ENCODE measurements at regions not wholly inside any gene's neighbourhood (a gene's known extent, or its start where the extent isn't known, plus 50 kb on each side); places are given as distances from the start of the nearest gene placed in this dataset.

DNA sequence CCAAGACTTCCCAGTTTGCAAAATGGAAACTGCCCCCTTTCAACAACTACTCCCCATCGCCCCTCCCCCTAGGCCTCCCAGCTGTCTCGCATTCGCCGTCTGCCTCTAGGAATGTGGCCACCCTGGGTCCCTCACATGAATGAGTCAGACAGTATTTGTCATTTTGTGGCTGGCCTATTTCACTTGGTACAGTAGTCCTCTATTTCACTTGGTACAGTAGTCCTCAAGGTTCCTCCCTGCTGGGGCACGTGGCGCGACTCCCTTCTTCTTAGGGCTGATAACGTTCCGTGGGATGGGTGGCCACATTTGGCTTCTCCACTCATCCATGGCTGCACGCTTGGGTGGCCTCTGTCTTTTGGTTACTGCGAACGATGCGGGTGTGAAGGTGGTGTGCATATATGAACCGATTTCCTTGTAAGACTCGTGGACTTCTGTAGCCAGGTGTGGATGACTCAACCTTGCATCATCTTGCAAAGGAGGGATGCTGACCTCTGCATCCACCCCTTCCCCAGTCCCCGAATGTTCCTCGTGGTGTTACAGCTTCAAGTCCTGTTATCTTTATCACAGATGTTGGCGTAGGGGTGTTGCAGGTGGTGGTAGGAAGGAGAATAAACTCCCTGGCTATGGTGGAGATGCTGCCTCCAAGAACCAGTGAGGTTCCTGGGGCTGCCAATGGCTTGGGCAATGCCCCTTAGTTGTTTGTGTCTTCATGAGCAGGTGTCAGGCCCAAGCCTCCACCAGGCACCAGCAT, 112.1 kb upstream of the SOX1 start:
- DNase-seq, result no peak

DNA sequence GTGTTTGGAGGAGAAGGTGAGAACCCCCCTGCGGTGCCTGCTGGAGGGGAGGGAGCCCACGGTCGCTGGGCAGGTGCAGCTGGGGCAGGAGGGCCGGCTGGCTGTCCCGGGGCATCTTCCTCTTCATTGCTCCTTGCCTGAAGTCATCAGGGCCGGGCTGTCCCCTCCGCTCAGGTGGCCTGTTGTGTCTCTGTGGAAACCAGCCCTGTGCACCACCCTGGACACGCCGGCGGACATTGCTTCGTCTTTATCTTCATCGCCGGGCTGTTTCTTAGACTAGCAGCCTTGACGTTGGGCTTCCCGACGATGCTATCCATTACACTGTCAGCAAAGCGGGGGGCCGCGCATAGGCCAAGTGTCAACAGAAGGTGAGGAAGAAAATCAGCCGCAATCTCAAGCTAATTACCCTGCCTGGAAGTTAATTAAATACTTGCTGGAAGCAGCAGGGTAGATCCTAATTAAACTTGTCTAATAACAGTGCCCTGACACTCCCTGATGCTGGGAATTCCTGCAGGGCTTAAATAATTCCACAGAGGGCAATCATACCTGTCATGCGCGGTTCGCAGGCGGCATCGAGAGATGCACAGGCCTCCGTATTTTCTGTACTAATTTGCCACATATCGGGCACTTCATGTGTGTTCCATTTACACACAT, 111.4 kb upstream of the SOX1 start:
- no peak for DNase-seq

DNA sequence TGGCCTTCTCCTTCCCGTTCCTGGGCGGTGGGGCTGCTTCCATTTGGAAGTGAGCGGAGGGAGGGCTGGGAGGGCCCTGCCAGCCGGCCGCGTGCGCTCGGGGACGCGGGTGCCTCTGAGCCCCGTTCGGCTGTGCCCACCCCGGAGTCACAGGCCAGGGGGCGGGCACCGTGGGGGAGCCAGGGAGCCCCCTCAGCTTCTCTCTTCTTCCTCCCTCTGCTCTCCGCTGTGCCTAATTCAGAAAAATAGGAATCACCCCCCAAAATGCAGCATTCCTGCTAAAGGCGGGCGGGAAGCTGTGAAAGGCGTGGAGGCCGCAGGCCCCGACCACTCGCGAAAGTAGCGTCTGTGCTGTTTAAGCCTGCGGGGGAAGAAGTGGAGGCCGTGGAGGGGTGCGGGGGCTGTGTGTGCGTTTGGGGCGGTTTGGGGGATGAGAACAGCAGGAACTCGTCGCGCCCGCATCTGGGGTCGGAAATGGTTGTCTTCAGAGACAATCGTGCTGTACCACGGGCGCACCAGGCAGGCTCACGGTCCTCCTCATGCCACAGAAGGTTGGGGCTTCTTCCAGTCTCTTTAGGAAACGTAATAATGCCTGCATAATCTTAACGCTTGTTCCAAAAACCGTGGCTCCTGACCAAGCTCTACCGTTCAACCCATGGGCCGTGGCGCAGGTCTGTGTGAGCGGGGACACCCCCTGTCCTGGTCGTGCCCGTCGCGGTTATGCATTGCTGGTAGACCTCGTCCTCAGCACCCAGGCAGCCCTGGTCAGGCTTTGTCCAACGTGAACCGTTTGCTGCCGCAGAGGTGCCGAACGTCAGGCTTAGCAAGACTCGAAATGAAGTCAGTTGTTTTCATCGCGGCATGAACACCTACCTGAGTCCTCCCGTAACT, 110.4 kb upstream of the SOX1 start:
- DNase-seq, result no peak

GRCh38 chr13:111957913-111958450, 109.0 kb upstream of the SOX1 start:
- DNase-seq, result no peak

DNA sequence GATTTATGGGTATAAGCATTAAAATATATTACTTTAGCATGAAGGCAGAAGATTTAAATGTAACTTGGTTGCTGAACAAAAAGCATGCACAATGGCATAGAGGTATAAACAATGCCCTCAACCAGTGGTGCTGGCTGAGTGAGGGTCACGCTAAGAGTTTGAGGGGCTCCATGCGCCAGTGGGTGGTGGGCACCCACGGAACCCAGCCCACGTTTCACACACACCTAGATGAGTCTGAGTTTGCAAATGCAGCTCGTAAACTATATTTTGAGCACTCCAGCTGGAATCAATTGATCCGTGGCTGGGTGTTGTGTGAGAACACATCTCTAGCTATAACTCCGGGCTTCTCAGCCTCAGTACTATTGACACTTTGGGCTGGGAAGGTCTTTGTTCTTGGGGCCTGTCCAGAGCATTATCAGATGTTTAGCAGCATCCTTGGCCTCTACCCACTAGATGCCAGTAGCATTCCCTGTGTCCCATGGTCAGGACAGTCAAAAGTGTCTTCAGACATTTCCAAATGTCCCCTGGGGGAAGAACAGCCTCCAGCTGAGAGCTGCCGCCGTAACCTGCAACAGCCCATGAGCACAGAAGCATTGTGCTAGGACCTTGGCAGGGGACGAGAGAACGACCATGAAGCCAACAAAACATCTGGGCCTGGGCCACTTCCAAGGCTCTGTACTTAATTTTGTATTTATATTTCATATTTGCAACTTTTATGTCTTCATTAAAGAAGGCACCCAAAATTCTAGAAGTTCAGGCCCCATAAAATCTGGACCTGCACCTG, 108.1 kb upstream of the SOX1 start:
- DNase-seq, result no peak

DNA sequence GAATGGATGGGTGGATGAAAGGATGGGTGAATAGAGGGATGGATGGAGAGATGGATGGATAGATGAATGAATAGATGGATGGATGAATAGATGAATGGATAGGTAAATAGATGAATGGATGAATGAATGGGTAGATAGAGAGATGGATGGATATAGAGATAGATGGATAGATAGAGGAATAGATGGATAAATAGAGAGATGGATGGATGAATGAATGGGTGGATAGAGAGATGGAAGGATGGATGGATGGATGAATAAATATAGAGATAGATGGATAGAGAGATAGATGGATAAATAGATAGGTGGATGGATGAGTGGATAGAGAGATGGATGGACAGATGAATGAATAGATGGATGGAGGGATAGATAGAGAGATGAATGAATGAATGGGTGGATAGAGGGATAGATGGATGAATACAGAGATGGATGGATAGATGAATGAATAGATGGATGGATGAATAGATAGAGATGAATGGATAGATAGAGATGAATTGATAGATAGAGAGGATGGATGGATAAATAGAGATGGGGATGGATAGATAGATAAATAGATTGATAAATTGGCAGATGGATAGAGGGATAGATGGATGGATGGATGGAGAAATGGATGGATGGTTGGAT, 106.7 kb upstream of the SOX1 start:
- DNase-seq, result no peak

GRCh38 chr13:111961236-111961635, 105.7 kb upstream of the SOX1 start:
- no peak for DNase-seq

DNA sequence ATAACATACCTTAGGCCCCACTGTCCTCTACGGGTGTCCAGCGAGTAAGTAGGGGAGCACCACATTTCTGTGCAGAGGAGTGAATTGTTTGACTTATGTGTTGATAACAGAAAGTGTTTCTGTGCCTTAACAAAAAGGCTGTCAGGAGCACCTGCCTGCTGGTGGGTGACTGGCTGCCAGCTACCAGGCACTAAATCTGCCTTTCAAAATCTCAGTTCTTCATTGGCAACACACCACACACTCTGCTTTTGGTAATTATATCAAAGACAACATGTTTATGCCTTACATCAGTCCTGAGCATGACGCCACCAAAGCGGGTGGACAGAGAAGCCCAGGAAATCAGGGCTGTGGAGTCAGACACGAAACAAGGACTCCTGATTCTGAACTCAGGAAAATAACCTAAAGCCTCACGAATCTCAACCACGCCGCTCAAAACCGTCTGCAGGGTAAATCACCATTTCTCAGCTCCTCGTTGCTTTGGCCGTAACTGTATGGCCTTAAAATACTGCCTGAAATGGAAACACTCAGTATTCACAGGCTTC, 105.2 kb upstream of the SOX1 start:
- DNase-seq, result no peak

GRCh38 chr13:111962431-111962891, 104.5 kb upstream of the SOX1 start:
- DNase-seq, result no peak

DNA sequence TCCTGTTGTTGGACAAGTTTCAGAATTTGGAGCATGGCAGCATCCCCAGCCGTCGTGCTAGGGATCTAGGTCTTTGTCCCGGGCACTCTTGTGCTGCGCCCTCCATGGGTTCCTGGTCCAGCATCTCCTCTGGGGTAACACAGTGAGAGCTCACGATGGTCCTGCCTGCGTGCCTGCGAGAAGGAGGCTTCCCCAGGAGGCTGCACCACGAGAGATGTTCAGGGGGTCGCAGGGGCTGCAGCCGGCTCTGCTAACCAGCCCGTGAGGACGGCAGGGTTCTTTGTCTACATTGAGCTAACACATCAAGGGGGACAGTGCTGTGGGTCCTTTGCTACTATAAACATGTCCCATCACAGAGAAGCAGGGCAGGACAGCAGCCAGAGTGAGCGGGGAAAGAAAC, 103.9 kb upstream of the SOX1 start:
- no peak for DNase-seq

GRCh38 chr13:111964411-111965035, 102.4 kb upstream of the SOX1 start:
- DNase-seq, result no peak

- DNase-seq, result no peak
Measured at GRCh38 chr13:111965466-111966214, 101.3 kb upstream of the SOX1 start.

DNA sequence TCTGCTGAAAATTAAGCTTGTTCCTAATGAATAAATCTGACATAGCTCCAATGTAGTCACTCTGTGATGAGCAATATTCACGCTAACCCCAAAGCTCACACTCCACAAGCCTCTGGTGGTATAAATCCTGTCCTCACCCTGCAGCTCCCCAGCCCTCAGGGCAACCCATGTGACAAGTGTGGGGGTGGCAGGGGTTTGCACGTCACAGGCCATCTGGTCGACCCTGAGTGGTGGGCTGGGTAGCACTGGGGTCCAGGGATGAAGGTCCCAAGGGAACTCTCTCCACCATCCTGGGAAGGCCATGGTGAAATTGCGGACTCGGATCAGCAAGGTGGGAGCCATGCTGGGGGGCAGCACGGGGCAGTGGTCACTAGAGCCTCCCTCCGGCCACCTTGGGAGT, 100.0 kb upstream of the SOX1 start:
- no peak for DNase-seq

DNA sequence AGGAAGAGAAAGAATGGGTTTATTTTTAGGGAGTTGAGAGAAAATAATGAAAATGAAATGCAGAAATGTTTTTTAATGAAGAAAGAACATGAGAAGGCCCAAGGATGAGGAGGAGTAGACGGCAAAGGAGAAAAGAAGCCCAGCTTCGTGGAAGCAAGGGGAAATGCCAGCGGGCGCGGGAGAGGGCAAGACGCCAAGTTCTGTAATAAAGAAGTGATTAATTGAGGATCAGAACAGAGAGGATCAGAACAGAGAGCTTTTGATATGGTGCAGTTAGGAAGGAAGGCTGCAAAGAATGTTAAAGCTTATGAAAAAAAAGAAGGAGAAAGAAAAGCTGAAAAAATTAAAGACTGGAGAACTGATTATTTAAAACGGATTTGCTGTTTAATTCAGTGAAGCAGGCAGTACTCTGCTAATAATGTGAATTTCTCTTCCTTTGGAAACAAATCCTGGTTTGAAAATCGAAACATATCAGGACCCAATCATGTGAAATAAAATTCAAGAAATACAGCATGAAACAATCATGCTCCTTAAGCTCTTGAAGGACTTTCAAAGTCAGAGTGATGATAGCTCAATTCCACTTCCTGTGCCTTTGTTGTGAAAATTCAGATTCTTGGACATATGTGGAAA, 99.3 kb upstream of the SOX1 start:
- DNase-seq, result no peak

DNA sequence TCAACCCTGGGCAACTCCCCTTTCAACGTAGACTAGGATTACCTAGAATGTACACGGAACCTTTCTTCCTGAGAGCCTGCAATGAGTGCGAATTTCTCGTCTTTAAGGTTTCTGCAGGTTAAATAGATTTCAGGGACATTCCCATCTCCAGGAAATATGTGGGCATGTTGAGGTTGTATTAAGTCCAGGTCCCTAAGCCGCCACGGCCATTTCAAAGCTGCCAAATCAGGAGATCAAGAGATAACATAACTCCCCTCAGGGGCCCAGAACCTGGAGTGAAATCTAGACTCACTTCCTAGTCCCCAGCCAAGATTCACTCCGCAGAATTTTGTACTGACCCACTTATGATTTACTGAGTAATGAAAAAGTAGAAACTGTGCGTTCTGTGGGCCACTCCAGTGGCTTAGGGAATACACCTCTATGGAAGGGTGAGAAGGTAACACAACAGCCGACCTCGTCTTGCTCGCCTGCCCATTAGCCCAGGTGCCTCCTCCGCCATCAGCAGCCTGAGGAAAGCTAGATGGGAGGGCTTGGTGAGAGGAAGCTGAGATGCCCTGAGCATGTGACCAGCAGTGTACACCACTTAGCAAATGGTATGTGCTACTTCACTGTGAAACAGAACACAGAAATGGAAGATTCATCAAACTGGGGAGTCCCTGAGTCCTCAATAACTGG, 98.5 kb upstream of the SOX1 start:
- no peak for DNase-seq

GRCh38 chr13:111969551-111970135, 97.3 kb upstream of the SOX1 start:
- DNase-seq, result no peak

- DNase-seq, result no peak
Measured at GRCh38 chr13:111970494-111971141, 96.3 kb upstream of the SOX1 start.
